ENCODE measurements at regions not wholly inside any gene's neighbourhood (a gene's known extent, or its start where the extent isn't known, plus 50 kb on each side); places are given as distances from the start of the nearest gene placed in this dataset.

DNA sequence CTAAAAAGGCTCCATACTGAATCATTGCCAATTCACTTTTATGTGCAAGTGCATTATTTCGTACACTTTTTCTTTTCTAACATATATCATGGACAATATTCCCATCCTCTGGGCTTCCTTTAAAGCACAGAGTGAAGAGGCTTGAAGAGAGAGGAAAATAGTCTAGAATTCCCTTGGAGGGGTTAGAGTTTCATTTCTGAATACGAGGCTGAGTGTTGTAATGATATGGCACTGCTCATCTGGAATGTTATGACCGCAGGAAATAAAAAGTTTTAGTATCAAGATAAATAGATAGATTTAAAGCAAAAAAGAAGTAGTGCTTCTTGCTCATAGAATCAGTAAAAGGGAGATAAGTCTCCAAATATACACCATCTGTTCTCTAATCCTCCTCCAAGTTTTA, 412.3 kb upstream of the SLITRK1 start:
- Mint-ChIP-seq H3K27me3 (ENCODE audit: low read depth) (no peaks in the 10 kb centered on the region), H3K36me3 (ENCODE audit: low read depth) (no peaks in the 10 kb centered on the region), H3K4me1 (ENCODE audit: low read depth) (no peaks in the 10 kb centered on the region), H3K9me3 (peaks cover 10% of the 10 kb centered on the region), H3K27ac (no peak overlapping the region), H3K4me3 (no peak overlapping the region)
- no peak for DNase-seq (ENCODE audit: low spot score)

DNA sequence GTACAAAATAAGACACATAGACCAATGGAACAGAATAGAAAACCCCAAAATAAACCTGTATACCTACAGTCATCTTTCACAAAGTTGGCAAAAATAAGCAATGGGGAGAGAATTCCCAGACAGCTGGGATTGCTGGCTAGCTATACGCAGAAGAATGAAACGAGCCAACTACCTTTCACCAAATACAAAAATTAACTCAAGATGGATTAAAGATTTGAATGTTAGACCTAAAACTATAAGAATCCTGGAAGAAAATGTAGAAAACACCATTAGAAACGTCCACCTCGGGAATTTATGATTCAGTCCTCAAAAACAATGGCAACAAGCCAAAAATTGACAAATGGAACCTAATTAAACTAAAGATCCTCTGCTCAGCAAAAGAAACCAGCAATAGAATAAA, 408.1 kb upstream of the SLITRK1 start:
- no peak for DNase-seq (ENCODE audit: low spot score)
- Mint-ChIP-seq H3K36me3 (ENCODE audit: low read depth) (no peaks in the 10 kb centered on the region), H3K4me1 (ENCODE audit: low read depth) (no peaks in the 10 kb centered on the region), H3K4me3 (no peak overlapping the region), H3K9me3 (peaks cover 9% of the 10 kb centered on the region), H3K27ac (no peak overlapping the region), H3K27me3 (ENCODE audit: low read depth) (no peaks in the 10 kb centered on the region)

DNA sequence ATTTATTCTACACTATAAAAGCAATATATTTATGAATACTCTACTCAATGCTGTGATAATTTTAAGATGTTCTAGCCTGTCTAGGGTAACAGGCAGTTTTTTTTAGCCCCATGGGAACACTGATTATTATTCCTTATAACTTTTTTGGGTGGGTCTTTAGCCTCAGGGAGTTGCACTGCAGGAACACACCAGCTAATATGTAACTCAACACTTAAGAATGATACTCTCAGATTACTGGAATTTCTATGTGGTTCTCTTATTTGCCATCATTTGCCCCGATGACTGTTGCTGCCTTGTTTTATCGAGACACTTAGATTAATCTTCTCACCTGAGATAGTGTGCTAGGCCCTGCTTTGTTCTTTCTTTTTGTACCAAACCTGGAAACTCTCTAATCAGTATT, 396.9 kb upstream of the SLITRK1 start:
- Mint-ChIP-seq H3K4me3 (no peak overlapping the region), H3K27ac (no peak overlapping the region), H3K9me3 (no peaks in the 10 kb centered on the region), H3K27me3 (ENCODE audit: low read depth) (no peaks in the 10 kb centered on the region), H3K36me3 (ENCODE audit: low read depth) (no peaks in the 10 kb centered on the region), H3K4me1 (ENCODE audit: low read depth) (no peaks in the 10 kb centered on the region)
- DNase-seq (ENCODE audit: low spot score): no peak

DNA sequence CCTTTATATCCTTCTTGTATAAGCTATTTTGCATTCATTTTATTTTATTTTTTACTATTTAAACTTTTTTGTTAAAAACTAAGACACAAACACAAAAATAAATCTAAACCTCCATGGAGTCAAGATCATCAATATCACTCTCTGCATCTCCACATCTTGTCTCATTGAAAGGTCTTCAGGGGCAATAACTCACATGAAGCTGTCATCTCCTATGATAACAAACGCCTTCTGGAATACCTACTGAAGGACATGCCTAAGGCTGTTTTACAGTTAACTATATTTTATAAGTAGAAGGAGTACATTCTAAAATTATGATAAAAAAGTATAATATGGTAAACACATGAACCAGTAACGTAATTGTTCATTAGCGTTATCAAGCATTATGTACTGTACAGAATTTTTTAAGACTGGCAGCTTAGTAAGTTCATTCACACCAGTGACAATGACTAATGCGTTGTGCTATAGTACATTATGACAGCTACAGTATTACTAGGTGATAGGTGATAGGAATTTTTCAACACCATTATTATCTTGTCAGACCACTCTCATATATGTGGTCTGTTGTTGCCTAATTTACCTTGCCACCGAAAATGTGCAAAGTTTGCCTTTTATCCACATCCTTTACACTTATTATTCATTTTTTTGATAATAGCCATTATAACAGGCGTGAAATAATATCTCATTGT, 390.7 kb upstream of the SLITRK1 start:
- Mint-ChIP-seq H3K4me3 (no peak overlapping the region), H3K4me1 (ENCODE audit: low read depth) (no peaks in the 10 kb centered on the region), H3K9me3 (no peaks in the 10 kb centered on the region), H3K27ac (no peak overlapping the region), H3K27me3 (ENCODE audit: low read depth) (no peaks in the 10 kb centered on the region), H3K36me3 (ENCODE audit: low read depth) (no peaks in the 10 kb centered on the region)
- DNase-seq (ENCODE audit: low spot score): no peak

DNA sequence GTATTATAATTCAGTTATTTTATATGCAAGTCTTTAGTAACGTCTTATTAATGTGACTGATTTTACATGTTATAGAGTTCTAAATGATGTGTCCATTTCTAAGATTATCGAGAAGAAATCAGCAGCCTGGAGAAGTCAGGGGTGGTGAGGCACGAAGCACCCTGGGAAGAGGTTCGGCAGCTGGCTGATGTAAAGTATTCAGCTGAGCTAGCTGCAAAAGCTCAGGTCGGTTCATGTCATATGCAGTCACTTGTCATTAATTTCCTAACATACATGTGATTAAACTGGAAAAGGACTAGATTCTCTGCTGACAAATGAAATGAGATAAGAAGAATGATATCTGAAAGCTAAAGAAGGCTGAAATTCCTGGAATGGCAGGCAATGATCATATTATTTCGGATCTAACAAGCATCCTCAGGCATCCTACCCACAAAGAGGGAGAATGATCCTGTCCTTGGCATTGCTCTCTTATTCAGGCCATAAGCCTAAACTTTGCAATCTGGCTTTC, 383.0 kb upstream of the SLITRK1 start:
- Mint-ChIP-seq H3K9me3 (no peaks in the 10 kb centered on the region), H3K36me3 (ENCODE audit: low read depth) (no peaks in the 10 kb centered on the region)

DNA sequence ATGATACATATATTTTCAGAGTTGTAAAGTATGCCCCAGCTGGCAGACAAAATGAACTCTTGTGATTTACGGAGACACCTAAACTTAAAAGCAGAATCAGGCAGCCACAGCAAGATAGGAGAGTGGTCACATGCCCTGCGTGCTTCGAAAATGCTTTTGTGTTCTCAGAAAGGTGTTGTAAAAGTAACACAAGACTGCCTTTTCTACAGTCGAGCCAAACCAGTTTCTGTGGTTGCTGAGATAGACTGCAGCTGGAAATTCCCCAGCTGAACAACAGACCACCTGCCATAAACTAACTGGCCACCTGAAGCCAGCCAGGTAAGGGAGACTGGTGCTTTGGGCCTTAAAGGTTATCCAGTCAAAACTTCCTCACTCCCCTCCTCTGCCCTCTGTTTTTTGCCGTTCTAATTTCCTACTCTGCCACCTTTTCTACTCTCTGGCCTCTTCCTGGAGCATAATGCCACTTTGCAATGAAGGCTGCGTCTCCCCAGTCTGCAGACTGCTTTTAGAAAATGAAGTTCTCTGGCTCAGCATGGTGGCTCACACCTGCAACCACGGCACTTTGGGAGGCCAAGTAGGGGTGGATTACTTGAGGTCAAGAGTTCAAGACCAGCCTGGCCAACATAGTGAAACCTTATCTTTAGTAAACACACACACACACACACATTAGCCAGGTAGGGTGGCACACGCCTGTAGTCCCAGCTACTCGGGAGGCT, 381.2 kb upstream of the SLITRK1 start:
- no peak overlapping the region for H3K27ac Mint-ChIP-seq
- H3K4me3 Mint-ChIP-seq: no peak overlapping the region
- H3K36me3 Mint-ChIP-seq (ENCODE audit: low read depth): no peaks in the 10 kb centered on the region
- H3K27me3 Mint-ChIP-seq (ENCODE audit: low read depth): no peaks in the 10 kb centered on the region
- no peaks in the 10 kb centered on the region for H3K9me3 Mint-ChIP-seq
- no peak for DNase-seq (ENCODE audit: low spot score)
- no peaks in the 10 kb centered on the region for H3K4me1 Mint-ChIP-seq (ENCODE audit: low read depth)

More for the DNA sequence above, 383.0 kb upstream of the SLITRK1 start:
- no peaks in the 10 kb centered on the region for H3K27me3 Mint-ChIP-seq (ENCODE audit: low read depth)
- no peaks in the 10 kb centered on the region for H3K4me1 Mint-ChIP-seq (ENCODE audit: low read depth)
- no peak for DNase-seq (ENCODE audit: low spot score)
- no peak overlapping the region for H3K4me3 Mint-ChIP-seq
- H3K27ac Mint-ChIP-seq: no peak overlapping the region

DNA sequence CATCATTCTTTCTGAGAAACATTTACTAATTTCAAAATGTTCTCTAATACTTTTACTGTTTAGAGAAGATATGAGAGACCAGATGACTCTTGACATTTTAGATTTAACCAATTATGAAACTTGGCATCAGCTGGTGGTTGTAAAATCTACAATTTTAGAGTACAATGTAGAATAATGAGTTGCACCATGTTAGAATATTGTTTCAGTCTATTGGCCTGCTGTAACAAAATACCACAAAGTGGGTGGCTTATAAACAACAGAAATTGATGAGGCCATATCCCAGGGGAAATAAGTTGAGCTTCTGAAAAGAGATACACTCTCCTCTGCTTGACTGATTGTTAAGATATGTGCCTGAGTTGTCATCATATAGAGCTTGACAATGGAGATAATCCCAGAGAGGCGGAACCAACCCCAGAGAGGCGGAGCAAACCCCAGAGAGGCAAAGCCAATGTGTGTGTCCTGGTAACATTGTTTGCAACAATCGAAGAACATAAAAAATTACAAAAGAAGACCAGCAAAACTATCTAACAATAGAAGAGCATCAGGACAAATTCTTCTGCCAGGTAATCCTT, 373.0 kb upstream of the SLITRK1 start:
- Mint-ChIP-seq H3K27ac (no peak overlapping the region), H3K27me3 (ENCODE audit: low read depth) (no peaks in the 10 kb centered on the region), H3K4me1 (ENCODE audit: low read depth) (no peaks in the 10 kb centered on the region), H3K36me3 (ENCODE audit: low read depth) (no peaks in the 10 kb centered on the region), H3K4me3 (no peak overlapping the region), H3K9me3 (peaks cover 11% of the 10 kb centered on the region)
- DNase-seq (ENCODE audit: low spot score): no peak

DNA sequence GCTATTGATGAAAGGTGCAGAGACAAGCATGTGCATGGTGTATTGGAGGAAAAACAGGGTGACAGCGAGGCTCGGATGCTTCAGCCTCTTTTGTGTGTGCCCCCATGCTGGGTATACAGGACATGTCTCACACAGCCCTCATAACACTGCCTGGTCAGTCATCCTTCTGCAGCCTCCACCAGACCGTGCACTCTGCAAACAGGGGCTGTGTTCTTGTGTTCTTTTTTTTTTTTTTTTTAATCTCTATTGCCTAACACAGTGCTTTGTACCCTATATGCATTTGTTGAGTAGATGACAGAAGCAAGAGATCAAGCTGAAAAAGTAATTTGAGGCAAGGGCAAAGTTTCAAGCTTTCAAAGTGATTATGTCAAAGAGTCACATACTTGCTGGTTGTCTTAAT, 367.2 kb upstream of the SLITRK1 start:
- H3K27ac Mint-ChIP-seq: no peak overlapping the region
- H3K27me3 Mint-ChIP-seq (ENCODE audit: low read depth): no peaks in the 10 kb centered on the region
- no peaks in the 10 kb centered on the region for H3K4me1 Mint-ChIP-seq (ENCODE audit: low read depth)
- H3K9me3 Mint-ChIP-seq: peaks cover 11% of the 10 kb centered on the region
- no peak for DNase-seq (ENCODE audit: low spot score)
- H3K4me3 Mint-ChIP-seq: no peak overlapping the region
- H3K36me3 Mint-ChIP-seq (ENCODE audit: low read depth): no peaks in the 10 kb centered on the region

DNA sequence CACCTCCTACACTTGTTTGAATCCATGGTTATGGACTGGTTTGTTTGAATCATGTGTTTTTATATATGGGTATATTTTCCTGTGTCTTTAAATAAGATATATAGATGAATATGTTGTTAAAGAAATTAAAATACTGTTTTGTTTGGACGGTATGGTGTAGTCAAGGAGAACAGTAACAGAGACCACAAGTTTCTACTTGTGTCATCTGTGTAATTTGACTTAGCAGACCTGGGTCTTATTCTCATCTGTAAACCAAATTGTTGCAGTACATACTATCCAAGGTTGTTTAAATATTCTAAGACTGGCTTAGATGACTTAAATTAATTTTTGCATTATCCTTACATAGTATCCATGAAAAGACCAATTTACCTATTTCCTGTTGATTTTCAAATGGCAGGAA, 361.1 kb upstream of the SLITRK1 start:
- no peaks in the 10 kb centered on the region for H3K9me3 Mint-ChIP-seq
- no peaks in the 10 kb centered on the region for H3K36me3 Mint-ChIP-seq (ENCODE audit: low read depth)
- no peaks in the 10 kb centered on the region for H3K27me3 Mint-ChIP-seq (ENCODE audit: low read depth)
- H3K4me3 Mint-ChIP-seq: no peak overlapping the region
- no peak for DNase-seq (ENCODE audit: low spot score)
- no peaks in the 10 kb centered on the region for H3K4me1 Mint-ChIP-seq (ENCODE audit: low read depth)
- H3K27ac Mint-ChIP-seq: no peak overlapping the region

DNA sequence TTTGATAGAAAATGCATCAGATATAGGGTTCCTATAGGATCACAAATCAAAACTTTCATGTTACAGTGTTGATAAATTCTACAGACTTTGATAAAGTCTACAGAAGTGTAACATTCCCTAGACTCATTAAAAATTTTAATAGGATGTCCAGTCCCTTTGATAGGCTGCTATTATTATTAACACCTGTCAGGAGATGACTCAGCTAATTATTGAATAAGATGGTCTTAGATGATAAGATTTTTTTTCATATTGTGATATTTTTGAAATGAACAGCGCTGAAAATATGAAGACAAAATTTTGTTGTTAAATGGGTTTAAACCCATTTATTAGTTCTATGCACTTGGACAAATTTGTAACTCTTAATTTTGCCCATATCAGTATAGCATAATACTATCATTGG, 356.8 kb upstream of the SLITRK1 start:
- no peak for DNase-seq (ENCODE audit: low spot score)
- H3K4me3 Mint-ChIP-seq: no peak overlapping the region
- no peaks in the 10 kb centered on the region for H3K9me3 Mint-ChIP-seq

DNA sequence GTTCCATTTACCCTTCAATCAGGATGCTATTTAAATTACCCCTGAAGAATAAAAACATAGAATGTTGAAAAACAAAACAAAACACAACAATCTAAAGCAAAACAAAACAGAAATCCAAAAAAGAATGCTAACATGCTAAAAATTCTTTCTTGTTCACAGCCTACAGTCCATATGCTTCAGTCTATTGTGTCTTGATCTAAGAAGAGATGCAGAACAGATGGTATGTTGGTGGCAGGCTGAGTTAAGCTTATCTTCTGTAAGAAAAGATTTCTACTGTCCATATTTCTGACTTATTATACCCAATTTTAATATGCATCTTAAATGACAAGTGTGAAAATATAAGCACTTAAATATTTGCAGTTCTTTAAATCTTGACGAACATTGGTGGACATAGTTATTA, 356.1 kb upstream of the SLITRK1 start:
- no peak for DNase-seq (ENCODE audit: low spot score)
- no peak overlapping the region for H3K27ac Mint-ChIP-seq
- no peaks in the 10 kb centered on the region for H3K36me3 Mint-ChIP-seq (ENCODE audit: low read depth)
- H3K9me3 Mint-ChIP-seq: no peaks in the 10 kb centered on the region
- H3K4me3 Mint-ChIP-seq: no peak overlapping the region
- H3K27me3 Mint-ChIP-seq (ENCODE audit: low read depth): no peaks in the 10 kb centered on the region
- no peaks in the 10 kb centered on the region for H3K4me1 Mint-ChIP-seq (ENCODE audit: low read depth)

More for the DNA sequence above, 356.8 kb upstream of the SLITRK1 start:
- H3K27me3 Mint-ChIP-seq (ENCODE audit: low read depth): no peaks in the 10 kb centered on the region
- no peaks in the 10 kb centered on the region for H3K4me1 Mint-ChIP-seq (ENCODE audit: low read depth)
- no peaks in the 10 kb centered on the region for H3K36me3 Mint-ChIP-seq (ENCODE audit: low read depth)
- H3K27ac Mint-ChIP-seq: no peak overlapping the region

DNA sequence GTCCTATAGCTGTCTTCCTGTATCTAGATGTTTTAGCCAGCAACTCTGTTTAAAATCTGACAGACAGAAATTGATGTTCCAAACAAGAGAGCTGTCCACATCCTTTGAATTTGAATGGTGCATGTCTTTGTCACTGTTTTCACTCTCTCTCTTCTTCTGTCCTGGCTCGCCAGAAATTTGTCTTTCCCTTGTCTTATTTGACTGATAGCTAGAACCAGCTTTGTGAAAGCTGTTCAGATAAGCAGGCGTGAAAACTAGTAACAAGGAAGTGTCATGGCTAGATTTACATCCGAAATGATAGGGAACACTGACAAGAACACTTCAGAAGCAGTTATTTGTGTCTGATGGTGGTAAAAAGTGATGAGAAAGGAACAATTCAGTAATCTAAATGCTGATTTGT, 354.9 kb upstream of the SLITRK1 start:
- Mint-ChIP-seq H3K27ac (no peak overlapping the region), H3K36me3 (ENCODE audit: low read depth) (no peaks in the 10 kb centered on the region), H3K9me3 (no peaks in the 10 kb centered on the region), H3K4me1 (ENCODE audit: low read depth) (no peaks in the 10 kb centered on the region), H3K27me3 (ENCODE audit: low read depth) (no peaks in the 10 kb centered on the region), H3K4me3 (no peak overlapping the region)
- DNase-seq (ENCODE audit: low spot score): no peak

DNA sequence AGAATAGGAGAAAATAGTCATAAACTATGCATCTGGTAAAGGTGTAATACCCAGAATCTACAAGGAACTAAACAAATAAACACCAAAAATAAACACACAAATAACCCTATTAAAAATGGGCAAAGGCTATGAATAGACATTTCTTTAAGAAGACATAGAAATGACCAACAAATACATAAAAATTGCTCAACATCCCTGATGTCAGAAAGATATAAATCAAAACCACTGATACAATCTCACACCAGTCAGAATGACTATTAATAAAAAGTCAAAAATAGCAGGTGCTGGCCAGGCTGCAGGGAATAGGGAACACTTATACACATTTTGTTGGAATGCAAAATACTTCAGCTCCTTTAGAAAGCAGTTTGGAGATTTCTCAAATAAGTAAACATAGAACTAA, 352.1 kb upstream of the SLITRK1 start:
- DNase-seq (ENCODE audit: low spot score): no peak
- H3K27me3 Mint-ChIP-seq (ENCODE audit: low read depth): no peaks in the 10 kb centered on the region
- H3K9me3 Mint-ChIP-seq: no peaks in the 10 kb centered on the region
- no peaks in the 10 kb centered on the region for H3K36me3 Mint-ChIP-seq (ENCODE audit: low read depth)
- no peaks in the 10 kb centered on the region for H3K4me1 Mint-ChIP-seq (ENCODE audit: low read depth)
- H3K4me3 Mint-ChIP-seq: no peak overlapping the region
- H3K27ac Mint-ChIP-seq: no peak overlapping the region

DNA sequence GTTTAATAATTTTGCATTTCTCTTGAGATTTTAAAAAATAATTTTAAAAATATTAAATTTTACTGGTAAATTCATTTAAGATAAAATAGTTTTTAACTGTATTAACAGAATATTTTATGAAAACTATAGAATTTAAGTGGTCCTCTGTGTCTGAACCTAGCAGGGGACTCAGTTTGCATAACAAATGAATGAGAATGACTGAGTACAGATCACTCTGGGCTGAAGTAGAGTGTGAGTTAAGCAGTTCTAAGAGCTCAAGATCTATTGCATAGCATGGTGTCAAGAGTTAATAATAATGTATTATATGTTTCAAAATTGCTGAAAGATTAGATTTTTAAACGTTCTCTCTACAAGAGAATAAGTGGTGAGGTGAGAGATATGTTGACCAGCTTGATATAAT, 348.3 kb upstream of the SLITRK1 start:
- no peak for DNase-seq (ENCODE audit: low spot score)
- no peaks in the 10 kb centered on the region for H3K27me3 Mint-ChIP-seq (ENCODE audit: low read depth)
- no peaks in the 10 kb centered on the region for H3K4me1 Mint-ChIP-seq (ENCODE audit: low read depth)
- no peak overlapping the region for H3K4me3 Mint-ChIP-seq
- no peaks in the 10 kb centered on the region for H3K9me3 Mint-ChIP-seq
- H3K27ac Mint-ChIP-seq: no peak overlapping the region
- H3K36me3 Mint-ChIP-seq (ENCODE audit: low read depth): no peaks in the 10 kb centered on the region
